ENCODE measurements at regions not wholly inside any gene's neighbourhood (a gene's known extent, or its start where the extent isn't known, plus 50 kb on each side); places are given as distances from the start of the nearest gene placed in this dataset.

GRCh38 chr6:23696992-23697391 is 429.0 kb upstream of the NRSN1 start:
- TF ChIP-seq CTCF (IDR thresholded peaks at IDR 0.05; ENCODE audit: poor library complexity) (no peak), EZH2 (IDR thresholded peaks at IDR 0.05; ENCODE audit: borderline replicate concordance) (no peak)
